ENCODE measurements at regions not wholly inside any gene's neighbourhood (a gene's known extent, or its start where the extent isn't known, plus 50 kb on each side); places are given as distances from the start of the nearest gene placed in this dataset.

DNA sequence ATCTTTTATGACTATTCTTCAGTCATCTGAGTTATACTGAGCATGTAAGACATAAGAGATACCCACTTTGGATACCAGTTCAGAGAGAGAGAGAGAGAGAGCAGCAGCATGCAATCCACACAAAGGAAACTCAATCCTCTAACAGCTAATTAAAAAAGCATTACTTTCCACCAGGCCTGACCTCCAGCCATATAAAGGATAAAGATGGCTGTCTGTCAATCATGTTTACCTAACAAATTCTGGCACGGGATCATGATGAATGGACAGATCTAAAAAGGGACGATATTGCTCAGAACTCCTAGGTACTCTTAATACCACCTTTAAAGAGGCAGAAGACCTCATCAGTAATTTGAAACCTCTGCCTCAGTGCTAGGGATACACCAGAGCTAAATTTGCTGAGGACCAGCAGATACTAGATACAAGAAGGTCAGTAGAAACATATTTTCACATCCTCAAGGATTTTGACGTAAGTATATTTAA is 159.2 kb downstream of the RPS12 start:
- no peak for DNase-seq (ENCODE audit: low read depth)

DNA sequence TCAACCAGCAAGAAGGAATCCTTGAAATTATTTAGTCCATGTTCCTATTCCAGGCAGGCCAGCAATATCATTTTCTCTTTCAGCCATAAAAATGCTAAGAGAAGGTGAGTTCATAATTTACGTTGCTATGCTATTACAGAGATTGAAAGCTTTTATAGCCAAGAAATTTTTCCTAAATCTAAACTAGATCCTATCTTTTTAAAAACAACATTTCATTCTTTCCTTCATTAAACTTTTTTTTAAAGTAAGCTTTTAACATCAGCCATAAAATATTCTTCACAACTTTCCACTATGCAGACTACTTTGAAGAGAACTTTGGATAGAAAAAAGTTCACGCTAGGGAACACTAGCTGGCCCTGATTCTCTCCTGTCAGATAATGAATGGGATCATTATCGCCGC is 159.8 kb downstream of the RPS12 start:
- no peak for DNase-seq (ENCODE audit: low read depth)

DNA sequence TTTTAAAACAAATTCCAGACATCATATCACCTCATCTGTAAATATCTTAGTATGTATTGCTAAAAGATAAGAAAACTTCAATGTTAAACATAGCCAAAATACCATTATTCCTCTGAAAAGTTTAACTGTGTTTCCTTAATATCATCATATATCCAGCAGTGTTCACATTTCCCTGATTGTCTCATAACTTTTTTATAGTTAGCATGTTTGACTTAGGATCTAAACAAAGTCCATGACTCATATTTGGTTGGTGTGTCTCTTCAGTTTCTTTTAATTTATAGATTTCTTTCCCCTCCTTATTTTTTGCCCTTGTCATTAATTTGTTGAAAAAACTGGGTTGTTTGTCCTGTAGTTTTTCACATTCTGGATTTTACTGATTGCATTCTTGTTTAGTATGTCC is 163.0 kb downstream of the RPS12 start:
- no peak for DNase-seq (ENCODE audit: low read depth)

DNA sequence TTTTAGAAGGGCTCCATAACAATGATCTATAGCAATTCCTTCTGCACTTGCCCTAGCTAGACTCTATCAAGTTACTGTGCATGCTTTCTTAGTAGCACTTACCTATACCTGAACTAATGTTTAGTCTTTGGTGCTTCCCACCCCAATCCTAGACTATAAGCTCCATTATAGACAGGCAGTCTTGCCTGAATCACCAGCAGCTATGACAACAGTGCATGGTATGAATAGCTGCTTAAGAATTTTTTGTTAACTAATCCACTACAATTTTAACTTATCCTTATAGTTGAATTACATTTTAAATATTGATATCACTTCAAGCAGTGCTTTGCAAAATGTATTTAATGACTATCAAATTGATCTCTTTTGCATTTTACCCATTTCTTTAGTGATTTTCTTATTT is 164.3 kb downstream of the RPS12 start:
- no peak for DNase-seq (ENCODE audit: low read depth)

DNA sequence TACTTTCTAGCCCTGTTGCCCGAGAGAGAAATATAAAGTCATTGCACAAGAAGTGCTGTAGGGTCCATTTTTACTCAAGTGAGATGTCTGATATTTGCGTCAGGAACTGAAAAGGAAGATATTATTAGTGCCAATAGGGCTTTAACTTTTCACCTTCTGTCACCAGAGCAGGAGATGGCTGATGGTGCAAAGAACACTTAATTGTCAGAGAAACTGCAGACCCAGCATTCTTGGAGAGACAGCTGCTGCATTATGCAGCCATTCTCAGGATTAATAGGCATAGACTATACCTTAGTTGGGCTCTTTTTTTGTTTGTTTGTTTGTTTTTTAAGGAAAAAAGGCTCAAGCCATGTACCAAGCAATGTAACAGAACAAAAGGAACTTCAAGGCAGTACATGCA is 179.4 kb downstream of the RPS12 start:
- no peak for DNase-seq (ENCODE audit: low read depth)

DNA sequence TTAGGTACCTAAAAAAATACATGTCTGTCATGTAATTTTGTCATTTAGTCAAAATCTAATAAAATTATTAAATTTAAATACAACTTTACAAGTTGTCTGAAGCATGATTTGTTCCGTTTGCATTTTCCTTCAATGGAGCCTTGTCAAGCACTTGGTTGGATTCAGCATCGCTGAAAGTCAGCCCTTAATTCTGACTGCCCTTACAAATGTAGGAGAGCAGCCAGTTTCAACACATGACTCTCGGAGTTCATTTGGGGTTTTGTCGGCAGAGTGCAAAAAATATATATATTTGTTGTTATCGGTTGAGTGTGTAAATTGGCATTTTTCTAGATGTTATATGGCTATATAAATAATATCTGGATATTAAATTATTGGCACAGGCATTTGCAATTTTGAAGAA is 180.6 kb downstream of the RPS12 start:
- no peak for DNase-seq (ENCODE audit: low read depth)

DNA sequence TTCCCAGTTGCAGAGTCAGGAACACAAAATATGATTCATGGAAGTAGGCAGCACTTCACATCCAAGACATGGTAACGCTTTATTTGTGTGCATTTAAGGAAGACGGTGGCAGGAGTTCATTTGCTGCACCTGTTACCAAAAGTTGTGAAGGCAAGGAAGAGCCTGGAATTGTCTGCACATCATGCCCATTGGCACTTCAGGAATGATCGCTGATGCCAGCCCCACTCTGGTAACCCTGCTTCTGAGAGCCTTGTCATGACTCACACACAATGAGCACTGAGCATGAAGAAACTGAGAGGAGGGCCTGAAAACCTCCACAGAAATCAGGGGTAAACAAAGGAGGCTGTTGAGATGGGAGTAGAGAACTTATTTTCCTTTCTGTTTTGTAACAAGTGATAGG is 181.1 kb downstream of the RPS12 start:
- no peak for DNase-seq (ENCODE audit: low read depth)

DNA sequence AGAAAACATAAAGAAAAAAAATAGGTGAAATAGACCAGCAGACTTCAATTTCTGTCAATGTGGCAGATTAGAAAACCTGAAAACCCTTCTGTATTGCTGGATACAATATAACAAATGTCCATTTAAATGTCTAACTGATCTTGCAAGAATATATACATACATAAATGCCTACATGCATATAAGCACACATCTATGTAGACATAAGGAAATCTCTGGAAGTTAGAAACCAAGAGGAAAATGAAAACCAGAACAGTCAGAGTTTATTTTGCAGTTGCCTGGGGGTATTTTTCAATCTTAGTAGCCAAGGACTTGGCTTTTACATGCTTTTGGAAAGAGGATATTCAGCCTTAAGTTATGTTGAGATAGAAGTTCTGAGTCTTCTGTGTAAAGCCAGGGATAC is 184.0 kb downstream of the RPS12 start:
- no peak for DNase-seq (ENCODE audit: low read depth)

DNA sequence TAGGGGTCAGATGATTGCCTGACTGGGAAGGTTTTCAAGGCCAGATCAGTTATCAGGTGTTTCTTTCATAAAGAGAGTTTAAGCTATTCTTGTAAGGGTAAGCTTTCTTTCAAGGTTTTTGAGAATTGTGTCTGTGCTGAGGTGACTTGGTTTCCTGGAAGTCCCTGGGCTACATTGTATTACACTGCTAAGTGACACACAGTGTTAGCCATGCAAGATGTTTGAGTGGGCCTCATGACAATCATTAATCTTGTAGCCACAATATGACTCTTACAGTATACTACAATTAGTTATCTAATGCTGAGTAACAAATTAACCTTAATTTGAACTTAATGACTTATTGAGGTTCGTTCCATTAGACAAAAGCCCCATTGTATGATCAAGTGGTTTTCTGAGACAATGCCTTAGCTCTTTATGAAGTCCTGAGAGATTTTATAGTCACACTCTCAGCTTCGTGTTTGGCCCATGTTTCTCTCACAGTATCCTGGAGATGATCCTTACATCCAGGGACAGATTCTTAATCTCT is 186.7 kb downstream of the RPS12 start:
- no peak for DNase-seq (ENCODE audit: low read depth)

DNA sequence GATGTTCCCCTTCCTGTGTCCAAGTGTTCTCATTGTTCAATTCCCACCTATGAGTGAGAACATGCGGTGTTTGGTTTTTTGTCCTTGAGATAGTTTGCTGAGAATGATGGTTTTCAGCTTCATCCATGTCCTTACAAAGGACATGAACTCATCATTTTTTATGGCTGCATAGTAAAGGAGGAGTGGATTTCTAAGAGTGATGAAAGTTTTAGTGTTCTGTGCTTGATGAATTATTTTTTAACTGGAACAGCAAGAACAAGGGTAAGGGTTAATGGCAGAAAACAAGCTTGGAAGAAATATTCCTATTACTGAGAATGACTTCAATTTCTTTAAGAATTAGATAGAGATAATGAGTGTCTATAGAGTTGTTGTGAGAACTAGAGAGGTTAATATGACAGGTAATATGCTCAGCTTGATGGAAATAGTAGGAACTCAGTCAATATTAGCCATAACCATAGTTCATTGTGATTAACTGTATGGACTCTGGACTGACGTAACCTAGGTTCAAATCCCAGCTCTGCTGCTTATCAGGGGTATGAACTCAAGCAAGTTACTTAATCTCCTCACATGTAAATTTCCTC is 190.0 kb downstream of the RPS12 start:
- DNase-seq (ENCODE audit: low read depth) = no peak

DNA sequence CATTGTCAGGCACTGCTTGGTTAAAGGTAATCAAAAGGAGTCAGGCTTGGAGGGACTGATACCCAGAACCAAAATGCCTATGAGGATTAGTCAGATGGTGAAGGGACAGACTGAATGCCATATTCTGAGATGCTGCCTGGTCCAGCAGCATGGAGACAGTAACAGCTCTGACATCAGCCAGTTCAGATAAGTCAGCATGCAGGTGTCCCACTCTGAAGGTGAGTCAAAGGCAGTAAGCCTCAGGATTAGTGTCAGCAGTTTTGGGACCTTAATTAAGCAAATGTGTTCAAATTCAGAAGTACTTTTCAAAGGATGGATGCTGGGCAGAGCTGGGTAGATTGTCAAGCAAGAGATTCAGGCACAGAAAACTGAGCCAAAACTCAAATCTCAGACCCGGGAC is 198.4 kb downstream of the RPS12 start:
- DNase-seq (ENCODE audit: low read depth) = no peak

DNA sequence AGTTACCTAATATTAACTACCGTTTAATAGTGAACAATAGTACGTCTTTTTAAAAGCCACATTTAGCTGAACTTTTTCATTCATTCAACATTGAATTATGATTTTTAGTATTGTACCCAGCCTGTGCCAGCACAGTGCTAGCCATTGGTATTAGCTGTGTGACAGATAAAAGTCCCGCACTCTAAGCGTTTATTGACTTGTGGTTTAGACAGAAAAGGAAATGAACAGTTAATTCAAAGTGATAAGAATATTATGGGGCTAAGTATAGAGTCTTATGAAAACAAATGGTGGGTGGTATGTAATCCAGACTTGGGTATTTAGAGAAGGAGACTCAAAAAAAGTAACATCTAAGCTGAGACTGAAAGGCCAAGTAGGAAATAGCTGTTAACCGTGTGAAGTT is 202.3 kb downstream of the RPS12 start:
- no peak for DNase-seq (ENCODE audit: low read depth)

DNA sequence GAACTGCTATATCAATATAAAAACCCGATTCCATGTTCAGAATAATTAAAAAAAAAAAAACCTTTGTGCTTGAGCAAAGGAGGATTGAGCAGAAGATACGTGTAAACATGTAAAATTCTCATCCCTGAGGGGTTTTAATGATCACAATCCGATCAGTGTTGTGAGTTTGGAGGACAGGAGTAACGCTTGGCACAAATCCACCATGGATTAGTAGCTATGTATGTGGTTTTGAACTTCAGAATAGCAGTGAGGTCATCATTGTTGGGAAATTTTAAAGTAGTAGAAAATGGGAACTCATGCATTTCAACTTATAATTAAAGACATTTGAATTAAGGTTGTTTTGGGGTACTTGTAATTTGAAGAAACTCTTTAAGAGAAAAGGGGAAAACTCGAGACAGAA is 203.2 kb downstream of the RPS12 start:
- DNase-seq (ENCODE audit: low read depth) = no peak

DNA sequence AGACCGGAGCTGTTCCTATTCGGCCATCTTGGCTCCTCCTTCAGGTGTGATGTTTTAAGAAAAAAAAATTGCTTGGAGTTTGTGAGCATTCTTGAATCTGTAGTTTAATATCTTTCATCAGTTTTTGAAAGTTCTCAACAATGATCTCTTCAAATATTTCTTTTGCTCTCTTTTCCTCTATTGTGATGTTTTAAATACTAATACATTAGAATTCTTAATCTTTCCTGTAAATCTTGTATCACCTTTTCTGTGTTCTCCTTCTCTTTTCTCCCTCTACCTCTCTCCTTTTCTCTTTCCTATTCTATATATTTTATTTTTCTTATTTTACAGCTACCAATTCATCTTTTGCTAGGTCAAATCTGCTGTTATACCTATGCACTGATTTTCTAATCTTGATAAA is 212.3 kb downstream of the RPS12 start:
- no peak for DNase-seq (ENCODE audit: low read depth)

DNA sequence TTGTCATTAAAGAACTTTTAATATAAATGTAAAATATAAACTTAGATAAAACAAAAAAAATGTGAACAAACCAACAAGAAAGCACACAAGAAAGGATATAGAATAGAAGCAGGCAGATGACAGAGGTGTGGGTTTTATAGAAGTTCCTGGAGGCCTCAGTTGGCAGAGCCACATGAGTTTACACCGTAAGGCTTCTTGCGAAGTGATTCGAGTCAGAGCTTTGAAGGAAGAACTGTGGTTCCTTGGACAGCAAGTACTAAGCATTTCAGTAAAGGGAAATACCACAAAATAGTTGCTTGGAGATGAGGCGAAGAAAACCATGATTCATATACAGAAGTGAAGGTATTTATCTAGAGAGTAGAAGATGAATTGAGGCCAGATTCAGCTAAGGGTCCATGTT is 207.9 kb upstream of the EYA4 start:
- DNase-seq (ENCODE audit: low read depth) = no peak

DNA sequence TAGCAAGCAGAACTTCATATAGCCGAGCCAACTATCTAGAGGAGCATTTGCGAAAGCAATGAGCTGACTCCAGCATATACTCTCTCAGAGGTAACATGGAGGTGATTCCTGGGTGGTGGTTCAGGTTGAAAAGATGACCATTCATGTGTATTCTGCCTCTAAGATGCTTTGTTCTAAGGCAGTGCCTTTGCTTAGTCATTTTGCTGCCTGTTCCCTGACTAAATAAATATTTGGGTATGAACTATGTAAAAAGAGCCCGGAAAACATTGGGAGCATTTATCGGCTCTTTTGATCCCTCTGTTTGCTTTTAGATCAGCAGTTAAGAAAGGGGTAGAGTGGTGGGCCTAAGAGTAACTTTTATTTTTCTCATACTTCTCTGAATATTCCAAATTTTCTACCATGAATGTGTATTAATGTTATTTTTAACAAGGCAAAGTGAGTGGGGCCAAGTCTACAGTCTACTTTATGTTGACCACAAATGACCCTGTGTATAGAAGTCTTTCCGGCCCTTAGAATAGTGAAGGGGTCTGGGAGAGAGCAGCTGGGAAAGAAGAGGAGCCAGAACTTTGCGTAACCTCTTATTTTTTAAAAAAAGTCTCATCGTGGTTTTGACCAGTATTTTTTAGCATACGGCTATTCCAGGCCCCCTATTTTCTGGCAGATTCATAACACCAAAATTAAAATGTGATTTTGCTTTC is 206.5 kb upstream of the EYA4 start:
- no peak for DNase-seq (ENCODE audit: low read depth)

DNA sequence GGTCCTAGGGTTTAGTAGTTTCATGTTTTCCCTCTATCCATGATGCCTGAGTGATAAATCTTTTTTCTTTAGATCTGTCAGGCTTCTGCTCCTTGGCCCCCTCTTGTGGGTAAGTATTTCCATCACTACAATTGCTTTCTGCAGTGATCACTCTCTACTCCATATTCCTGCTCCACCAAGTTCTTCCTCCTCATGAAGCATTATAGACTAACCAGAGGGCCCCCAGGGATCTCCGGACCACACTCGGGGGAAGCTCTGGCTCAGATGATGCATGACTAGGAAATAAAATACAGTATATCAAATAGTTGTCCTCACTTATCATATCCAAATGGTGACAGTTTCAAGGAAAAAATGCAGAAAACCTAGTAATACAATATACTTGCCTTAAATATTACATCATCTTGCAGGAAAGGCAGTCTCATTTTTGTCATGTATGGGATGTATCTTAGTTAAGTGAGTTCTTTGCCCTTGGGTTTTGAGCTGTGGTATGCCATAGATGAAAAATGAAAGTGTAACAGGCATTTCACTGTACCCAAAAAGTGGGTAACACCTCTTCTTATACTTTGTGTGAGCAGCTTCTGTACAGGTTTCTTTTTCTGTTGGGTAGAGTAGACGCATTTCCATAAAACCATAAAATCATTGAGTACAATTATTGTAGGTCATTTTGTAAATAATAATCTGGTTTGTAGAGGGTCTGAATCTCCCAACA is 200.9 kb upstream of the EYA4 start:
- no peak for DNase-seq (ENCODE audit: low read depth)

DNA sequence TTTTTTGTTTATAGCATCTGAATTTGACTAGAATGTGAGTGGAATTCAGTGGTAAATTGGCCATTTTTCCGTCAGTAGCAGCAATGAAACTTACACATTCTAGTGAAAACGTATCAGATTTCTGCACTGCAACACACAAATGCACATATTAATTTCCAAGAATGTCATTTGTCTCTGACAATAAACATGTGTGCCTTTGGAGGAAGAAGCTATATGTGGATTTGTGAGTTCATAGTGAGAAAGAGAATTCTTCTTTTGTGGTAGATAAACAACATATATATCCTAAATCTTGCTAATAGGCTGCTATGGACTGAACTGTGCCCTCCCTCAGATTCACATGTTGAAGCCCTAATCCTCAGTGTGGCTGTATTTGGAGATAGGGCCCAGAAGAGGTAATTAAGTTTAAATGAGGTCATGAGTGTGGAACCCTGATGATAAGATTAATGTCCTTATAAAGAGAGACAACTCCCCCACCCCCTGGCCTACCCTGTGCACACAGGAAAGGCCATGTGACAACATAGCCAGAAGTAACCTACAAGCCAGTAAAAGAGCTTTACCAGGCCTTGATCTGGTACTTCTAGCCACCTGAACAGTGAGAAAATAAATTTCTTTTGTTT is 200.2 kb upstream of the EYA4 start:
- DNase-seq (ENCODE audit: low read depth) = no peak

DNA sequence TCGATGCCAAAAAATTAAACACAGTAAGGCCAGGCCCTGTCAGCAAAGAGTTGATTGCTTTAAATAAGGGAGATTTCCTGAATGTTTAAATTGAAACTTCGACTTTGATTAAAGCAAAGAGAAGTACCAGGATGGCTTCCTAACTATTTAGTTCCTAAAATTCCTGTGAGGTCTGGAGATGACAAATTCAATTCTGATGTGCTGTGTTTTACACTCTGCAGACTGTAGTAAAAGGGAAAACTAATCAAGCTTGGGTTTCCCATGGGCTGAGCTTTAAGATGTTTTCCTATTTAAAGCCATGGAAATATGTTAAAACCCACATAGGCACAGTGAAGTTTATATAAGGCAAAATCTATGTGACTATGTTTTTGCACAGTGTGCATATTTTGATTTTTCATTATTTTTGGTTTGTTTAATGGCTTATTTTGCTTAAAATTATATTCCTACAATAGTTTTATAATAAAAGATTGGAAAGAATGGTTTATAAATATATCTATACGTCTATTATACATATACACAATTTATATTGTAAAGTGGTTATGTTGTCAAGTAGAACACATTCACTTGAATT is 198.5 kb upstream of the EYA4 start:
- no peak for DNase-seq (ENCODE audit: low read depth)

DNA sequence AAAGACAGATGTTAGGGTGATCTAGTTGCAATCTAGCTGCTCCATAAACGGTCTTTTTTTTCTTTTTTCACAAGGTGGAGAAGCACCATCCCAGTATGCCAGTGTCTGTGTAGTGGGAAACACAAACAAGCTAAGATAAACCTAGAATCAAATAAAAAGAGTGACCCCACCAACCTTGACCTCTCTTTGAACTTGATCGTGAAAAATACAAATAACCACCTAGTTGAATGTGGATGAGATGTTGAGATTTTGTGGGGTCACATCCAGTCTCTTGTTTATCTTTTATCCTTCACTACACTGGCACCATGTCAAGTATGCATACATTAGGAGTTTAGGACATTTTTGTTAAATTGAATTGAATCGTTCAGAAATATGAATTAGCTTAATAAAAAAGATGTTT is 194.6 kb upstream of the EYA4 start:
- no peak for DNase-seq (ENCODE audit: low read depth)

DNA sequence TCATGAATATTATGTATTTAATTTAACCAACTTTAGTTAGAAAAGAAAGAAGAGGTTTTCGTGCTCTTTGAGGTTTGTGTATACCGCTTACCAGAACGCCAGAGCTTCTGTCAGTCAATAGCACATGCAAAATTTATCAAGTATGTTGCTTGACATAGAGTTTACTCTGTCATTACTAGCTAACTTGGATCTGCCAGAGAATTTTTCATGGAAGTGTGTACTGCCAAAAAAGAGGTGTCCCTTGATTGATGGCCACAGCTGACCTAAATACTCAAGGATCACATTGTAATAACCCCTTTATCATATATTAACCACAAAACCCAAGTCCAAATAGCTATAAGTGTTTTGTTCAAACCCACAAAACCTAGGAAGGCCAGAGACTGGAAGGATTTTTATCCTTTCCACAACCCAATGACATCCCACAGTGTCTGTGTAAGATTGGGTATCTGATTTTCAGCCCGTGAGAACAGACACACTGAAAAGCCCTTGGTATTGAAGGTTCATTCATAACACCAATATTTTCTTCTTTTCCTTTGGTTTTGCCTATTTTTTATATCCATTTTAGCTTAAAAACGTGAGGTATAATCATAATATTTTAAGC is 194.0 kb upstream of the EYA4 start:
- DNase-seq (ENCODE audit: low read depth) = no peak

DNA sequence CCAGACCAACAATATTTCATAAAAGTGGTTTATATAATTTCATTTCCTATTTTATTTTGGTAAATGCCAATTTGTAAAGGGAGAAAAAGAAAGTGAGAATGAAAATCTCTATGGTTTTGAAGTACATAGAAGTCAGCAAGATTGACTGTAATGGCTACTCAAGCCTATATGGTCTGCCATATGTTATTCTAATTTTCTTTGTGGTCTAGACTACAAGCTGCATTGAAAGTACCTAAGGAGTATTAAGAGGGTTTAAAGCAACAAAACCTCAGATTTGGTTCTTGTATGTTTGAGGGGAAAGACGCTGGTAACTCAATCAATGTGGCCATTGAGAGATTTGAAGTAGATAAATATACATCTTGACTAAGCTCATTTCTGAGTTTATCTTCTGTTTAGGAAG is 193.5 kb upstream of the EYA4 start:
- no peak for DNase-seq (ENCODE audit: low read depth)

All from stimulated activated CD8-positive, alpha-beta memory T cell treated with anti-CD3 and anti-CD28 coated beads, Interleukin-12 subunit alpha, Interleukin-12 subunit beta, amount 100 ng/mL, for 1 hour (primary cell).